ENCODE measurements at regions not wholly inside any gene's neighbourhood (a gene's known extent, or its start where the extent isn't known, plus 50 kb on each side); places are given as distances from the start of the nearest gene placed in this dataset.
"Not testable (repeated sequence)": the region's sequence is repeated elsewhere in the genome, so short reads cannot be mapped to it uniquely, and the experiment has no call there.

GRCh38 chr5:90338712-90339372 lies 70.7 kb downstream of the CETN3 start:
- DNase-seq (ENCODE audit: low read depth) = no peak

GRCh38 chr5:90337449-90338052 lies 72.0 kb downstream of the CETN3 start:
- no peak for DNase-seq (ENCODE audit: low read depth)

GRCh38 chr5:90336752-90337151 lies 72.8 kb downstream of the CETN3 start:
- DNase-seq (ENCODE audit: low read depth) = no peak

GRCh38 chr5:90334741-90335140 lies 74.8 kb downstream of the CETN3 start:
- no peak for DNase-seq (ENCODE audit: low read depth)

GRCh38 chr5:90329911-90330310 lies 79.6 kb downstream of the CETN3 start:
- DNase-seq (ENCODE audit: low read depth) = no peak

GRCh38 chr5:90326995-90327394 lies 82.6 kb downstream of the CETN3 start:
- DNase-seq (ENCODE audit: low read depth) = no peak

GRCh38 chr5:90325093-90325492 lies 84.5 kb downstream of the CETN3 start:
- no peak for DNase-seq (ENCODE audit: low read depth)

GRCh38 chr5:90320348-90320747 lies 89.2 kb downstream of the CETN3 start:
- not testable (repeated sequence) for DNase-seq (ENCODE audit: low read depth)

GRCh38 chr5:90312027-90312426 lies 97.5 kb downstream of the CETN3 start:
- no peak for DNase-seq (ENCODE audit: low read depth)

- DNase-seq (ENCODE audit: low read depth) = no peak
Measured at GRCh38 chr5:90311401-90311800, 98.2 kb downstream of the CETN3 start.

- no peak for DNase-seq (ENCODE audit: low read depth)
Measured at GRCh38 chr5:90308787-90309585, 100.6 kb downstream of the CETN3 start.

- DNase-seq (ENCODE audit: low read depth) = no peak
Measured at GRCh38 chr5:90307782-90308181, 101.8 kb downstream of the CETN3 start.

- no peak for DNase-seq (ENCODE audit: low read depth)
Measured at GRCh38 chr5:90307322-90307721, 102.2 kb downstream of the CETN3 start.

GRCh38 chr5:90306613-90307012 lies 102.9 kb downstream of the CETN3 start:
- DNase-seq (ENCODE audit: low read depth) = no peak

GRCh38 chr5:90305041-90305720 lies 104.4 kb downstream of the CETN3 start:
- no peak for DNase-seq (ENCODE audit: low read depth)

GRCh38 chr5:90301248-90301647 lies 108.3 kb downstream of the CETN3 start:
- no peak for DNase-seq (ENCODE audit: low read depth)

- DNase-seq (ENCODE audit: low read depth) = no peak
Measured at GRCh38 chr5:90297045-90297764, 112.4 kb downstream of the CETN3 start.

- no peak for DNase-seq (ENCODE audit: low read depth)
Measured at GRCh38 chr5:90294604-90295003, 115.0 kb downstream of the CETN3 start.

- DNase-seq (ENCODE audit: low read depth) = no peak
Measured at GRCh38 chr5:90293931-90294330, 115.6 kb downstream of the CETN3 start.

- no peak for DNase-seq (ENCODE audit: low read depth)
Measured at GRCh38 chr5:90290648-90291047, 118.9 kb downstream of the CETN3 start.

GRCh38 chr5:90289837-90290236 lies 119.7 kb downstream of the CETN3 start:
- no peak for DNase-seq (ENCODE audit: low read depth)

GRCh38 chr5:90287036-90287435 lies 122.5 kb downstream of the CETN3 start:
- no peak for DNase-seq (ENCODE audit: low read depth)

Measured in fibroblast of the conjunctiva (primary cell).